Endothelial cell (in vitro differentiated cells): ENCODE measurements at regions not wholly inside any gene's neighbourhood (a gene's known extent, or its start where the extent isn't known, plus 50 kb on each side); places are given as distances from the start of the nearest gene placed in this dataset.

Experiments used
- DNase-seq: peaks from one replicate; pipeline ENCODE4 v3.0.0; 2021; ENCODE audit warnings: low spot score
- H3K27ac Mint-ChIP-seq: one replicate; pipeline ENCODE4 v1.8.0; 2021; ENCODE audit warnings: mixed read lengths, inconsistent platforms; ENCODE audit not compliant: unreplicated experiment
- H3K27me3 Mint-ChIP-seq: one replicate; pipeline ENCODE4 v1.8.0; 2021; ENCODE audit warnings: mild to moderate bottlenecking, moderate library complexity, mixed read lengths, inconsistent platforms; ENCODE audit not compliant: unreplicated experiment
- H3K36me3 Mint-ChIP-seq: one replicate; pipeline ENCODE4 v1.8.0; 2021; ENCODE audit warnings: mild to moderate bottlenecking, low read depth, mixed read lengths, inconsistent platforms; ENCODE audit not compliant: unreplicated experiment
- H3K4me1 Mint-ChIP-seq: one replicate; pipeline ENCODE4 v1.8.0; 2021; ENCODE audit warnings: mild to moderate bottlenecking, mixed read lengths, inconsistent platforms; ENCODE audit not compliant: unreplicated experiment
- H3K4me3 Mint-ChIP-seq: one replicate; pipeline ENCODE4 v1.8.0; 2021; ENCODE audit warnings: mild to moderate bottlenecking, mixed read lengths, inconsistent platforms; ENCODE audit not compliant: unreplicated experiment
- H3K9me3 Mint-ChIP-seq: one replicate; pipeline ENCODE4 v1.8.0; 2021; ENCODE audit warnings: mixed read lengths, inconsistent platforms; ENCODE audit not compliant: unreplicated experiment
- TF ChIP-seq, protein P1 (sequence below): fragments of 200-600 bp; sonication (generic); IDR thresholded peaks from one replicate; pipeline ENCODE4 v1.5.0; 2021; ENCODE audit warnings: antibody characterized with exemption; ENCODE audit not compliant: unreplicated experiment

DNA sequence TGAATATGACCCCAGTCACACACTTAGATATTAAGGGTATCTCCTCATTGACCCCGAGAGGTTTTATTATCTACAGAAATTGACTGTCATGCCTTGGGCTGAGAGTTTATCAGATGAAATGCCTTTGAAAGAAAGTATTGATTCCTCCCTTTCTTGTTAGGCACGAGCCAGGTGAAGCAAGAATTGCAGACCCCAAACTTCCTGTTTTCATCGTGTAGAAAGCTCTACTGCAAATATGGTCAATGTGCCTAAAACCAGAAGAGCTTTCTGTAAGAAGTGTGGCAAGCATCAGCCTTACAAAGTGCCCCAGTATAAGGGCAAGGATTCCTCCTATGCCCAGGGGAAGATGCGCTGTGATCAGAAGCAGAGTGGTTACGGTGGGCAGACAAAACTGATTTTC lies 143.9 kb upstream of the FUT8 start:
- TF ChIP-seq, protein P1, sequence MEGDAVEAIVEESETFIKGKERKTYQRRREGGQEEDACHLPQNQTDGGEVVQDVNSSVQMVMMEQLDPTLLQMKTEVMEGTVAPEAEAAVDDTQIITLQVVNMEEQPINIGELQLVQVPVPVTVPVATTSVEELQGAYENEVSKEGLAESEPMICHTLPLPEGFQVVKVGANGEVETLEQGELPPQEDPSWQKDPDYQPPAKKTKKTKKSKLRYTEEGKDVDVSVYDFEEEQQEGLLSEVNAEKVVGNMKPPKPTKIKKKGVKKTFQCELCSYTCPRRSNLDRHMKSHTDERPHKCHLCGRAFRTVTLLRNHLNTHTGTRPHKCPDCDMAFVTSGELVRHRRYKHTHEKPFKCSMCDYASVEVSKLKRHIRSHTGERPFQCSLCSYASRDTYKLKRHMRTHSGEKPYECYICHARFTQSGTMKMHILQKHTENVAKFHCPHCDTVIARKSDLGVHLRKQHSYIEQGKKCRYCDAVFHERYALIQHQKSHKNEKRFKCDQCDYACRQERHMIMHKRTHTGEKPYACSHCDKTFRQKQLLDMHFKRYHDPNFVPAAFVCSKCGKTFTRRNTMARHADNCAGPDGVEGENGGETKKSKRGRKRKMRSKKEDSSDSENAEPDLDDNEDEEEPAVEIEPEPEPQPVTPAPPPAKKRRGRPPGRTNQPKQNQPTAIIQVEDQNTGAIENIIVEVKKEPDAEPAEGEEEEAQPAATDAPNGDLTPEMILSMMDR, result no peak
- no peak for DNase-seq
- H3K4me1 Mint-ChIP-seq, result no peaks in the 10 kb centered on the region
- H3K36me3 Mint-ChIP-seq, result no peaks in the 10 kb centered on the region
- H3K27me3 Mint-ChIP-seq, result peaks cover 3% of the 10 kb centered on the region
- no peak overlapping the region for H3K27ac Mint-ChIP-seq
- H3K4me3 Mint-ChIP-seq, result no peak overlapping the region
- H3K9me3 Mint-ChIP-seq, result no peaks in the 10 kb centered on the region

DNA sequence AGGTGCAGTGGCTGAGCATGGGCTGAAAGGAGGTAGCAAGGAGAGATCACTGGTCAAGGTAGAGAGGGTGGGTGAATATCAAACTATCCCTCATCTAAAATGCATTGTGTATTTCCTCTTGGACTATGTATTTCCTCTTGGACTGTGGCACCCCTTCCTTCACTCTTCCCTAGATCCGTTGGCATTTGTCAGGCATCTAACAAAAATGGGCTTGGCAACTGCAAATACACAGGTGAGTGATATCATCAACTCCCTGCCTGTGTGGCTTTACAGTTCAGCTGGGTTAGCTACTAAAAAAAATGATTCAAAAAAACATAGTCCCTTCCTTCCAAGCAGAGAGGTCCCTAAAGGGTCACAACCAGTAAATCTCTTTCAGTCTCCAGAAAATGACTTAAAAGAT lies 142.8 kb upstream of the FUT8 start:
- no peaks in the 10 kb centered on the region for H3K9me3 Mint-ChIP-seq
- H3K4me3 Mint-ChIP-seq, result no peak overlapping the region
- H3K36me3 Mint-ChIP-seq, result no peaks in the 10 kb centered on the region
- TF ChIP-seq, protein P1, result no peak
- no peak for DNase-seq
- no peaks in the 10 kb centered on the region for H3K4me1 Mint-ChIP-seq
- no peak overlapping the region for H3K27ac Mint-ChIP-seq
- H3K27me3 Mint-ChIP-seq, result peaks cover 3% of the 10 kb centered on the region

DNA sequence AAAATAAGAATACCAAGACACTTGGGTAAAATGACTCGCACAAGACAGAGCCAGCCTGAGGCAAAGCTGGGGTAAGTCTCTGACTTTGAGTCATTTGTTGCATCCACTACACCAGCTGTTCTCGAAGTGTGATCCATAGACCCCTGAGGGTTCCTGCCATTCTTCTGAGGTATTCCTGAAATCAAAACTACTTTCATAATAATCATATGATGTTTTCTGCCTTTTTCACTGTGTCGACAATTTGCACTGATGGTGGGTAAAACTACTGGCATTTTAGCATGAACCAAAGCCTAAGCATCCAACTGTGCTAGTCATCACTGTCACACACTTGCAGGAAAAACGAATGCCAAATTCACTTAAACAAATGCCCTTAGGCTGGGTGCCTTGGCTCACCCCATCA lies 135.5 kb upstream of the FUT8 start:
- H3K27me3 Mint-ChIP-seq, result peaks cover 4% of the 10 kb centered on the region
- no peaks in the 10 kb centered on the region for H3K36me3 Mint-ChIP-seq
- H3K27ac Mint-ChIP-seq, result no peak overlapping the region
- TF ChIP-seq, protein P1, result no peak
- no peaks in the 10 kb centered on the region for H3K9me3 Mint-ChIP-seq
- peaks cover 5% of the 10 kb centered on the region for H3K4me1 Mint-ChIP-seq
- DNase-seq, result no peak
- H3K4me3 Mint-ChIP-seq, result no peak overlapping the region

DNA sequence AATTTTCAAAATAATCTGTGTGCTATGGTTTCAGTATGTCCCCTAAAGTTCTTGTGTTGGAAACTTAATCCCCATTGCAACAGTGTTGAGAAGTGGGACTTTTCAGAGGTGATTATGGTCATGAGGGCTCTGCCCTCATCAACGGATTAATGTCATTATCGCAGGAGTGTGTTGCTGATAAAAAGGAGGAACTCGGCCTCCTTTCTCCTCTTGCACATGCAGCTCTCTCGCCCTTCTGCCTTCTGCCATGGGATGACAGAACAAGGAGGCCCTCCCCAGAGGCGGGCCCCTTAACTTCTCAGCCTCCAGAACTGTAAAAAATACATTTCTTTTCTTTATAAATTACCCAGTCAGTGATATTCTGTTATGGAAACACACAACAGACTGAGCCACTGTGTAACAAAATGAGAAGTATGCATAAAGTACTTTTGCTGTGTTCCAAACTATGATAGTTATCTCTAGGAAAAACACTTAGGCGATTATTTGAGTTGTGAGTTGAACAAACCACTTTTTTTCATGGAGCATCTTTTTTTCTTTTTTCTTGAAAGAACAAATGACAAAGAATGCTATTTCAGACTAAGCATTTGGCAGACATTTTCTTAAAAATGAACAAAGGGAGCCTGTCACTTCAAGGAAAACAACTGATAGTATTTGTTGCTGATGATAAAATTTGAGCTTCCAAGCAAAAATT lies 134.8 kb upstream of the FUT8 start:
- Mint-ChIP-seq H3K27me3 (peaks cover 4% of the 10 kb centered on the region), H3K9me3 (no peaks in the 10 kb centered on the region), H3K4me3 (no peak overlapping the region), H3K27ac (no peak overlapping the region), H3K36me3 (no peaks in the 10 kb centered on the region), H3K4me1 (peaks cover 12% of the 10 kb centered on the region)
- DNase-seq, result no peak
- TF ChIP-seq, protein P1, result no peak

DNA sequence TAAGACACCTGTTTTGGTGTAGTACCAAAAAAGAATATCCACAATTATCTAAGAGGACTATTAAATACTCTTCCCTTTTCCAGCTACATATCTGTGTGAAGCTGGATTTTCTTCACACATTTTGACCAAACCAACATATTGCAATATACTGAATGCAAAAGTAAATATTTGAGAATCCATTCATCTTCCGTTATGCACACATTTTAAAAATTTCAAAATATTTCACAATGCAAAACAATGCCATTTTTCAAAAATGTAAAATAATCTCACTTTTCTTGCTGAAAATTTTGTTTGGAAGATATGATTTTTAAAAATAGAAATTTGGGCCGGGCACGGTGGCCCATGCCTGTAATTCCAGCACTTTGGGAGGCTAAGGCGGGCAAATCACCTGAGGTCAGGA lies 133.9 kb upstream of the FUT8 start:
- DNase-seq, result no peak
- H3K4me1 Mint-ChIP-seq, result peaks cover 20% of the 10 kb centered on the region
- H3K4me3 Mint-ChIP-seq, result no peak overlapping the region
- TF ChIP-seq, protein P1, result no peak
- peaks cover 4% of the 10 kb centered on the region for H3K27me3 Mint-ChIP-seq
- no peaks in the 10 kb centered on the region for H3K36me3 Mint-ChIP-seq
- no peaks in the 10 kb centered on the region for H3K9me3 Mint-ChIP-seq
- H3K27ac Mint-ChIP-seq, result no peak overlapping the region
